Gastroesophageal sphincter (tissue), 4 donors: ENCODE measurements at regions not wholly inside any gene's neighbourhood (a gene's known extent, or its start where the extent isn't known, plus 50 kb on each side); places are given as distances from the start of the nearest gene placed in this dataset.
A peak's percentile ranks its signal among the peaks of the same experiment; 100 is the strongest.
"Not testable (repeated sequence)": the region's sequence is repeated elsewhere in the genome, so short reads cannot be mapped to it uniquely, and the experiment has no call there.

Experiments
- ATAC-seq: fragments of 150-250 bp; one replicate; pipeline ENCODE4 v1.9.1; 2016; ENCODE audit warnings: mild to moderate bottlenecking, moderate library complexity
- H3K27ac ChIP-seq, 4 donors: fragments of 200-600 bp; sonication (generic) in 3 of 4; 1 replicate in 3 of 4; 2 replicates in 1 of 4; pipeline ENCODE4 v1.5.1; 2016 to 2019
- H3K27me3 ChIP-seq: fragments of 200-600 bp; sonication (generic); one replicate; pipeline ENCODE4 v1.5.1; 2019
- H3K36me3 ChIP-seq, 2 donors: fragments of 200-600 bp; sonication (generic); one replicate each; pipeline ENCODE4 v1.5.1; 2019; ENCODE audit warnings: control low read depth in 1 of 2
- H3K4me1 ChIP-seq, 3 donors: fragments of 200-600 bp; sonication (generic); 1 replicate in 2 of 3; 2 replicates in 1 of 3; pipeline ENCODE4 v1.5.1; 2016 to 2019; ENCODE audit warnings: control low read depth in 2 of 3
- H3K4me3 ChIP-seq, 2 donors: fragments of 200-600 bp; sonication (generic); one replicate each; pipeline ENCODE4 v1.5.1; 2019; ENCODE audit warnings: mild to moderate bottlenecking in 1 of 2, moderate library complexity in 1 of 2
- H3K9me3 ChIP-seq, 3 donors: fragments of 200-600 bp; sonication (generic); one replicate each; pipeline ENCODE4 v1.5.1; 2017 to 2019; ENCODE audit warnings: control low read depth in 2 of 3
- EP300 ChIP-seq: sonication (generic); formaldehyde crosslinking; IDR thresholded peaks from one replicate; pipeline ENCODE4 v1.6.1; 2017; ENCODE audit warnings: antibody characterized with exemption, mild to moderate bottlenecking
- POLR2A ChIP-seq, 2 donors: fragments of 450-650 bp; IDR thresholded peaks; one replicate each; pipeline ENCODE4 v1.6.1; 2017; ENCODE audit warnings: antibody characterized with exemption in 2 of 2, mild to moderate bottlenecking in 2 of 2, moderate library complexity in 1 of 2
- POLR2AphosphoS5 ChIP-seq: sonication (generic); formaldehyde crosslinking; IDR thresholded peaks from one replicate; pipeline ENCODE4 v1.6.1; 2017; ENCODE audit warnings: antibody characterized with exemption
- WGBS, 2 donors: methylation state at CpG; one replicate each; pipeline ENCODE4 v1.1.5; 2018; ENCODE audit warnings: low coverage in 1 of 2; 5-methylcytosine and 5-hydroxymethylcytosine counted together
- TF ChIP-seq, protein P1 (sequence below), 4 experiments: fragments of 200-600 bp in 2 of 4; fragments of 450-650 bp in 2 of 4; sonication (generic) in 1 of 4; IDR thresholded peaks; one replicate each; pipeline ENCODE4 v1.5.1; 2017 to 2019; ENCODE audit warnings: antibody characterized with exemption in 4 of 4, mild to moderate bottlenecking in 2 of 4, moderate library complexity in 2 of 4

DNA sequence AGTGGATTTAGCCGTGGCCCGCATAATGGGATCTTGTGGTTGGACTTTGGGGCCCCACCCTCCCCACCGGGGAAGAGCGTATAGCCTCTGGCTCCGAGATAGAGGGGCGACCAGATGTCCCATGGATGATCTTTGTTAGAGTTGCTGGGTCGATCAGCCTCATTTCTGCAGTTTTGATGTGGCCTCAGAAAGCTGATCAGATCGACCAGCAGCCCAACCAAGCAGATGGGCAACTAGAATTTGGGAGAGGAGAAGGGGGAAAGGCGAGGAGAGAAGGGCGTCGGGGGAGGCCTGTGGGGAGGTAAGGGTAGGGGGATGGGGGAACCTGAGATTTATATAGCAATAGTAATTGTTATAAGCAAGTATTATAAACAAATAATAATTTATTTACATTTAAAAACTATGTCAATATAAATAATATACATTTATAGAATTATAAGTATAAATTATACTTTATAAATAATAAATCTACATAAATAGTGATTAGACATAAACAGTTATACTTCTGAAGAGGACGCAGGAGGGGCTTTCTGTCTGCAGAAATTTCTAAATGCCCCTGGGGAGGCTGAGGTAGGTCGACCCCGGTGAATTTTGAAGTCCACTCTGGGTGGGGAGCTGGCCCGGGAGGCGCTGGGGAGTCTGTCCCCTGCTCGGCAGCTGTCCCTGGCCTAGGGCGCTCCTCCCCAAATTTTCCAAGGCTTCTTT lies 136.3 kb downstream of the KCNJ12 start:
- no peak for ATAC-seq
- TF ChIP-seq, protein P1, sequence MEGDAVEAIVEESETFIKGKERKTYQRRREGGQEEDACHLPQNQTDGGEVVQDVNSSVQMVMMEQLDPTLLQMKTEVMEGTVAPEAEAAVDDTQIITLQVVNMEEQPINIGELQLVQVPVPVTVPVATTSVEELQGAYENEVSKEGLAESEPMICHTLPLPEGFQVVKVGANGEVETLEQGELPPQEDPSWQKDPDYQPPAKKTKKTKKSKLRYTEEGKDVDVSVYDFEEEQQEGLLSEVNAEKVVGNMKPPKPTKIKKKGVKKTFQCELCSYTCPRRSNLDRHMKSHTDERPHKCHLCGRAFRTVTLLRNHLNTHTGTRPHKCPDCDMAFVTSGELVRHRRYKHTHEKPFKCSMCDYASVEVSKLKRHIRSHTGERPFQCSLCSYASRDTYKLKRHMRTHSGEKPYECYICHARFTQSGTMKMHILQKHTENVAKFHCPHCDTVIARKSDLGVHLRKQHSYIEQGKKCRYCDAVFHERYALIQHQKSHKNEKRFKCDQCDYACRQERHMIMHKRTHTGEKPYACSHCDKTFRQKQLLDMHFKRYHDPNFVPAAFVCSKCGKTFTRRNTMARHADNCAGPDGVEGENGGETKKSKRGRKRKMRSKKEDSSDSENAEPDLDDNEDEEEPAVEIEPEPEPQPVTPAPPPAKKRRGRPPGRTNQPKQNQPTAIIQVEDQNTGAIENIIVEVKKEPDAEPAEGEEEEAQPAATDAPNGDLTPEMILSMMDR (IDR thresholded peaks at IDR 0.05), result no peak
- TF ChIP-seq POLR2AphosphoS5 (no peak), EP300 (no peak), POLR2A (IDR thresholded peaks at IDR 0.05) (no peak)
- Histone ChIP-seq H3K9me3 (no peaks in the 10 kb centered on the region), H3K36me3 (no peaks in the 10 kb centered on the region), H3K4me3 (no peak overlapping the region), H3K27ac (peak overlapping the region in 3 of 4 donors; percentile 33 to 73 (median 68)), H3K27me3 (no peaks in the 10 kb centered on the region), H3K4me1 (peaks cover 0 to 19% (median 4%) of the 10 kb centered on the region in 3 donors)
- WGBS, 2 donors, result 70 to 74% methylated on average over 6 to 8 of the region's 18 CpGs

DNA sequence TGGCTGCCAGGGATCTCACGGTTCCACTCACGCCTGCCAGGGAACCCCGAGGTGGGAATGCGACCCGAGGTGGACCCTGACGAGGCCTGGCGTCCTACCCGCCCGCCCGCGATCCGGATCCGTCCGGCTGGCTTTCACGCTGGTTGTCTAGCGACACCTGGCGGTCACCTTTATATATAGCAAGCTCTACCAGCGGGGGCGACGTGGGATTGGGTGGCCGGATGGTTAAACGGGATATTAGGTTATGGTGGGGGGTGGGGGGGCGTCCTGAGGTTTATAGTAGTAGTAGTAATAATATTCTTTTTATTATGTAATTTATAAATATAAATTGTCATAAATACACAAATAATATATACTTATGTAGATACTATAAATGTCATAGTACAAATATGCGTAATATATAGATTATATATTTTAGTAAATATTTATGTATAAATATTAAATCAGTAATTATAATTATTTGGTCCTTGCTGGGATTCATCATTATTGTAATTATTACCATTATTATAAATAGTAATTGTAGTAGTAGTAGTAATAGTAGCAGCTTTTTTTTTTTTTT lies 136.9 kb downstream of the KCNJ12 start:
- no peaks in the 10 kb centered on the region for H3K36me3 ChIP-seq
- TF ChIP-seq EP300, result no peak
- no peak for TF ChIP-seq POLR2A (IDR thresholded peaks at IDR 0.05)
- TF ChIP-seq POLR2AphosphoS5, result no peak
- TF ChIP-seq, protein P1 (IDR thresholded peaks at IDR 0.05), result peak; percentile 81 to 87 (median 84)
- WGBS, 2 donors, result 10 to 25% methylated on average over 4 to 8 of the region's 24 CpGs
- H3K4me1 ChIP-seq, result peaks cover 0 to 19% (median 4%) of the 10 kb centered on the region in 3 donors
- peak; percentile 60 for ATAC-seq
- H3K4me3 ChIP-seq, result no peak overlapping the region
- no peaks in the 10 kb centered on the region for H3K9me3 ChIP-seq
- no peaks in the 10 kb centered on the region for H3K27me3 ChIP-seq
- no peak overlapping the region for H3K27ac ChIP-seq

DNA sequence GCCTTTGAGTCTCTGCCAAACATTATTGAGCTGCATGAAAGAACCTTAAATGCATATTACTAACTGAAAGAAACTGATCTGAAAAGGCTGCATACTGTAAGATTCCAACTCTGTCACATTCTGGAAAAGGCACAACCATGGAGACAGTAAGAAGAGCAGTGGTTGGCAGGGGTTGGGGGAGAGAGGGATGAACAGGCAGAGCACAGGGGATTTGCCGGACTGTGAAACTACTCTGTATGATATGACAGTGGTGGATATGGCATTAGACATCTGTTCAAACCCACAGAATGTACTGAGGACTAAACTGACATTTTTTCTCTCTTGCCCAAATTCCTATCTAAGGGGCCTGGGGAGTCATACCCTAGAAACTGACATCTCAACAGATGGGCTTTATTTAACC lies 138.4 kb downstream of the KCNJ12 start:
- H3K27me3 ChIP-seq, H3K27ac ChIP-seq, H3K4me3 ChIP-seq, H3K9me3 ChIP-seq, ATAC-seq, H3K36me3 ChIP-seq: not testable (repeated sequence)
- peaks cover 0 to 19% (median 4%) of the 10 kb centered on the region in 3 donors for H3K4me1 ChIP-seq
- WGBS, 2 donors, result 79 to 100% methylated on average over 1 of the region's 1 CpG

DNA sequence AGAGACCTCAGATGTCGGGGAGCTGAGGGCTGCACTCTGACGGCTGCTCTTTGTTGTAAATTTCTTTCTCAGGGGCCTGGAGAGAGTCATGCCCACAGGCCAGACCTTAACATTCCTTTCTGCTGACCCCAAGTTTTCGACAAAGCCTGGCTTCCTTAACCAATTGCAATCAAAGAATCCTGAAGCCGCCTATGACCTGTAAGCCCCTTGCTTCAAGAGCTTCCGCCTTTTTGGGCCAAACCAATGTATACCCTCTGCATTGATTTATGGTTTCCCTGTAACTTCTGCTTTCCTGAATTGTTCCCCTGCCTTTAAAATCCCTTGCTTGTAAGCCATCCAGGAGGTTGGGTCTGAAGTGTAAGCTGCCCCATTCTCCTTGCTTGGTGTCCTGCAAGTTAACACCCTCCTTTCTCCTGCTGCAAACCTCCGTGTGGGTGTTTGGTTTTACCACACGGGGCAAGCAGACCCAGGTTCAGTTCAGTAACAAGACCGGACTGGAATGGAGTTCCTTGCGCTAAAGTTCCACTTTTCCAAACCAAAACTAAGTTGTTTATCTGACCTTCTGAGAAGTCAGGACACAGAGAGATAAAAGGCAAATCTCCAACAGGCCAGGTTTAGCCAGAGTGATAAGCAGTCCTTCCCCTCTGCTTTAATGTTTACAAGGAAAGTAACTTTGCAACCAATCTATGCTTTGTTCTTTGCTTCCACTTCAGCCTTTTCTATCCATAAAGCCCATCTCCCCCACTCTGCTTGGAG lies 141.6 kb downstream of the KCNJ12 start:
- ATAC-seq, result no peak
- no peak for TF ChIP-seq POLR2AphosphoS5
- TF ChIP-seq, protein P1 (IDR thresholded peaks at IDR 0.05), result no peak
- TF ChIP-seq POLR2A (IDR thresholded peaks at IDR 0.05), result no peak
- no peak for TF ChIP-seq EP300
- 65 to 89% methylated on average over 3 to 5 of the region's 9 CpGs for WGBS, 2 donors

DNA sequence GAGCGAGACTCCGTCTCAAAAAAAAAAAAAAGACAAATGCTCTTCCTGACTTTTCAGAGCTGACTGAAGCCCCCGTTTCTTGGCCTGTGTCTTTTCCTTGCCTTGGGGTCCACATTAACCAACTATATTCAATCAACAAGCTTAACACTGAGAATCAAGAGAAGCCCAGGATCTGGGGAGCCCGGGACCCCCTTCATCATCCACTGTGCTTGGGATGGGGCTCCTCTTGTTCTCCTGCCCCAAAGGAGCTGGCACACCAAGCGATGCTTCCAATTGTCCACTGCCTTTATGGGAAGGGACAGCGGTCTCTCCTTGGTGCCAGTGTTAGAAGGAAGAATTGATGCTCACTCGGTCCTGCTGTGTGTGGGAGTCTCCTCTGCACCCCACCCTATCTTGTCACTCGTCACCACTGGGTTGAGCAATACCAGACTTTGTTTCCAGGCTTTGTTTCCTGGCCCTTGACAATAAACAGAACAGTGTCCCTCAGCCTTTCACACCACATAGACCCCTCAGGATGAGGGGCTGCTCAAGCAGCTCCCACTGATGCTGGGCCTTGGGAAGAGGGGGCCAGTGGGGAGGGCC lies 146.7 kb downstream of the KCNJ12 start:
- 29 to 86% methylated on average over 1 to 5 of the region's 8 CpGs for WGBS, 2 donors
- ATAC-seq, result no peak

More for the DNA sequence above, 141.6 kb downstream of the KCNJ12 start:
- Histone ChIP-seq H3K4me3 (no peak overlapping the region), H3K9me3 (no peaks in the 10 kb centered on the region), H3K27ac (no peak overlapping the region), H3K4me1 (peaks cover 0 to 3% (median 0%) of the 10 kb centered on the region in 3 donors), H3K36me3 (no peaks in the 10 kb centered on the region), H3K27me3 (no peaks in the 10 kb centered on the region)

More for the DNA sequence above, 146.7 kb downstream of the KCNJ12 start:
- no peak overlapping the region for H3K27ac ChIP-seq
- no peak for TF ChIP-seq POLR2A (IDR thresholded peaks at IDR 0.05)
- no peak for TF ChIP-seq POLR2AphosphoS5
- TF ChIP-seq, protein P1 (IDR thresholded peaks at IDR 0.05), result no peak
- TF ChIP-seq EP300, result no peak
- peaks cover 0 to 12% (median 0%) of the 10 kb centered on the region in 3 donors for H3K4me1 ChIP-seq
- no peaks in the 10 kb centered on the region for H3K9me3 ChIP-seq
- no peak overlapping the region for H3K4me3 ChIP-seq
- no peaks in the 10 kb centered on the region for H3K36me3 ChIP-seq
- H3K27me3 ChIP-seq, result no peaks in the 10 kb centered on the region
